Right cardiac atrium (tissue), 5 donors: ENCODE measurements at regions not wholly inside any gene's neighbourhood (a gene's known extent, or its start where the extent isn't known, plus 50 kb on each side); places are given as distances from the start of the nearest gene placed in this dataset.
A peak's percentile ranks its signal among the peaks of the same experiment; 100 is the strongest.
"Not testable (repeated sequence)": the region's sequence is repeated elsewhere in the genome, so short reads cannot be mapped to it uniquely, and the experiment has no call there.

Source experiments
- ATAC-seq, 2 donors: fragments of 200-7000 bp; cut with Tn5 transposase; one replicate each; pipeline versions ENCODE4 v1.8.0 to v1.9.1; 2020; ENCODE audit warnings: moderate library complexity in 2 of 2, mild to moderate bottlenecking in 1 of 2
- DNase-seq, 3 donors: peaks; one replicate each; pipeline ENCODE4 v3.0.0-alpha.2; 2020
- H3K27ac ChIP-seq: one replicate; pipeline ENCODE4 v1.5.1; 2013; ENCODE audit warnings: mild to moderate bottlenecking, low read length, control low read depth, moderate library complexity
- H3K27me3 ChIP-seq: one replicate; pipeline ENCODE4 v1.6.1; 2013; ENCODE audit not compliant: control insufficient read depth, insufficient read depth
- H3K4me1 ChIP-seq: one replicate; pipeline ENCODE4 v1.6.1; 2013; ENCODE audit warnings: low read length; ENCODE audit not compliant: control insufficient read depth, insufficient read depth
- H3K4me3 ChIP-seq: one replicate; pipeline ENCODE4 v1.5.1; 2013; ENCODE audit warnings: low read length, control low read depth
- H3K9me3 ChIP-seq: one replicate; pipeline ENCODE4 v1.6.1; 2013; ENCODE audit warnings: low read length; ENCODE audit not compliant: control insufficient read depth
- WGBS: extraction: QIAGEN DNeasy Blood & Tissue Kit; methylation state at CpG from one replicate; pipeline ENCODE4 v1.1.7; 2013; 5-methylcytosine and 5-hydroxymethylcytosine counted together
- intact Hi-C, 4 donors: fragments of 100-400 bp; cut with DNase I; formaldehyde crosslinking; loops; one replicate each; pipeline versions ENCODE4 v1.11.0 to v1.14.0; 2022 to 2023
- donor health status: healthy with polysubstance abuse.
- donor health status: DM: no; HTN: yes; CAD: no.
- donor health status: DM: no; HTN: no; CAD: no.
- donor health status: DM: no; HTN: yes; CAD: no; lungs with severe emphysema.
- donor health status: DM: yes; HTN: yes; CAD: no.

GRCh38 chr5:96530901-96531300 is 97.9 kb upstream of the PCSK1 start:
- no peaks in the 10 kb centered on the region for H3K27me3 ChIP-seq
- intact Hi-C loops = no loop called here
- no peak for DNase-seq
- ATAC-seq = no peak
- H3K4me1 ChIP-seq = no peaks in the 10 kb centered on the region
- no peaks in the 10 kb centered on the region for H3K9me3 ChIP-seq
- H3K27ac ChIP-seq = no peak overlapping the region
- no peak overlapping the region for H3K4me3 ChIP-seq

GRCh38 chr5:96533371-96533770 is 100.3 kb upstream of the PCSK1 start:
- Histone ChIP-seq H3K27ac (no peak overlapping the region), H3K4me3 (no peak overlapping the region), H3K27me3 (no peaks in the 10 kb centered on the region), H3K4me1 (no peaks in the 10 kb centered on the region), H3K9me3 (no peaks in the 10 kb centered on the region)
- DNase-seq (no peak), ATAC-seq (no peak)
- 88% methylated on average over 4 of the region's 4 CpGs for WGBS
- intact Hi-C loops = no loop called here

GRCh38 chr5:96537386-96537785 is 104.3 kb upstream of the PCSK1 start:
- no peak for DNase-seq

GRCh38 chr5:96538808-96539250 is 105.8 kb upstream of the PCSK1 start:
- Histone ChIP-seq H3K9me3 (no peaks in the 10 kb centered on the region), H3K27ac (no peak overlapping the region), H3K27me3 (no peaks in the 10 kb centered on the region), H3K4me1 (no peaks in the 10 kb centered on the region), H3K4me3 (no peak overlapping the region)
- DNase-seq = no peak
- 88% methylated on average over 1 of the region's 1 CpG for WGBS
- ATAC-seq = no peak
- intact Hi-C loops = no loop called here

More at GRCh38 chr5:96537386-96537785, 104.3 kb upstream of the PCSK1 start:
- H3K9me3 ChIP-seq = no peaks in the 10 kb centered on the region
- H3K27me3 ChIP-seq = no peaks in the 10 kb centered on the region
- peak in 1 of 2 donors; percentile 79 for ATAC-seq
- no peaks in the 10 kb centered on the region for H3K4me1 ChIP-seq
- intact Hi-C loops = no loop called here
- H3K27ac ChIP-seq = no peak overlapping the region
- no peak overlapping the region for H3K4me3 ChIP-seq
- 46% methylated on average over 3 of the region's 3 CpGs for WGBS

GRCh38 chr5:96546120-96546519 is 113.1 kb upstream of the PCSK1 start:
- Histone ChIP-seq H3K9me3 (no peaks in the 10 kb centered on the region), H3K4me1 (no peaks in the 10 kb centered on the region), H3K27me3 (no peaks in the 10 kb centered on the region), H3K4me3 (no peak overlapping the region), H3K27ac (no peak overlapping the region)
- DNase-seq = no peak
- WGBS = 78% methylated on average over 1 of the region's 1 CpG
- intact Hi-C loops = no loop called here
- ATAC-seq = no peak

- no peak for DNase-seq
- H3K9me3 ChIP-seq = no peaks in the 10 kb centered on the region
- ATAC-seq = no peak
- no peaks in the 10 kb centered on the region for H3K4me1 ChIP-seq
- no peaks in the 10 kb centered on the region for H3K27me3 ChIP-seq
- intact Hi-C loops = no loop called here
- H3K27ac ChIP-seq = no peak overlapping the region
- WGBS = 81% methylated on average over 4 of the region's 4 CpGs
- H3K4me3 ChIP-seq = no peak overlapping the region
These were observed 114.4 kb upstream of the PCSK1 start for GRCh38 chr5:96547486-96547885.

GRCh38 chr5:96548905-96549304 is 113.3 kb upstream of the CAST start:
- no peak for DNase-seq
- H3K9me3 ChIP-seq = no peaks in the 10 kb centered on the region
- no peaks in the 10 kb centered on the region for H3K27me3 ChIP-seq
- H3K27ac ChIP-seq = no peak overlapping the region
- H3K4me3 ChIP-seq = no peak overlapping the region
- intact Hi-C loops = no loop called here
- no peaks in the 10 kb centered on the region for H3K4me1 ChIP-seq
- no peak for ATAC-seq
- WGBS = 66% methylated on average over 2 of the region's 2 CpGs

GRCh38 chr5:96560857-96561256 is 101.3 kb upstream of the CAST start:
- H3K4me1 ChIP-seq, DNase-seq, intact Hi-C loops, H3K4me3 ChIP-seq, H3K27ac ChIP-seq, ATAC-seq, H3K27me3 ChIP-seq, H3K9me3 ChIP-seq: not testable (repeated sequence)
- WGBS = 97% methylated on average over 2 of the region's 2 CpGs

GRCh38 chr5:96562614-96563013 is 99.6 kb upstream of the CAST start:
- Histone ChIP-seq H3K27ac (no peak overlapping the region), H3K9me3 (no peaks in the 10 kb centered on the region), H3K4me1 (no peaks in the 10 kb centered on the region), H3K27me3 (no peaks in the 10 kb centered on the region), H3K4me3 (no peak overlapping the region)
- ATAC-seq = no peak
- no peak for DNase-seq
- intact Hi-C loops = no loop called here

- ATAC-seq = no peak
- Histone ChIP-seq H3K4me3 (no peak overlapping the region), H3K4me1 (no peaks in the 10 kb centered on the region), H3K9me3 (no peaks in the 10 kb centered on the region), H3K27ac (no peak overlapping the region), H3K27me3 (no peaks in the 10 kb centered on the region)
- WGBS = 83% methylated on average over 3 of the region's 3 CpGs
- DNase-seq = no peak
- intact Hi-C loops = no loop called here
These were observed 98.4 kb upstream of the CAST start for GRCh38 chr5:96563816-96564215.

- Histone ChIP-seq H3K4me1 (no peaks in the 10 kb centered on the region), H3K27ac (no peak overlapping the region), H3K27me3 (no peaks in the 10 kb centered on the region), H3K9me3 (no peaks in the 10 kb centered on the region), H3K4me3 (no peak overlapping the region)
- DNase-seq (no peak), ATAC-seq (no peak)
- intact Hi-C loops = no loop called here
- WGBS = 62% methylated on average over 8 of the region's 8 CpGs
These were observed 96.5 kb upstream of the CAST start for GRCh38 chr5:96565582-96566265.
